Stimulated activated naive CD8-positive, alpha-beta T cell treated with anti-CD3 and anti-CD28 coated beads, Interleukin-15, amount 100 ng/mL, for 72 hours (primary cell): ENCODE measurements at regions not wholly inside any gene's neighbourhood (a gene's known extent, or its start where the extent isn't known, plus 50 kb on each side); places are given as distances from the start of the nearest gene placed in this dataset.

Experiments
- ATAC-seq: fragments of 150-1000 bp; cut with Tn5 transposase; 2 replicates; pipeline ENCODE4 v1.10.0; 2021; ENCODE audit warnings: mild to moderate bottlenecking, moderate library complexity
- DNase-seq, 2 donors: peaks; one replicate each; pipeline ENCODE4 v3.0.0; 2021 to 2022
- H3K27ac Mint-ChIP-seq, 2 donors: one replicate each; pipeline ENCODE4 v1.8.0; 2022; ENCODE audit warnings: mild to moderate bottlenecking in 2 of 2, mixed read lengths in 2 of 2, moderate library complexity in 2 of 2
- H3K27me3 Mint-ChIP-seq: one replicate; pipeline ENCODE4 v1.8.0; 2022; ENCODE audit warnings: mixed read lengths
- H3K4me1 Mint-ChIP-seq: one replicate; pipeline ENCODE4 v1.8.0; 2022; ENCODE audit warnings: mild to moderate bottlenecking, mixed read lengths
- H3K4me3 Mint-ChIP-seq, 2 donors: one replicate each; pipeline ENCODE4 v1.8.0; 2022; ENCODE audit warnings: mild to moderate bottlenecking in 2 of 2, mixed read lengths in 2 of 2, moderate library complexity in 1 of 2
- H3K9me3 Mint-ChIP-seq, 2 donors: one replicate each; pipeline ENCODE4 v1.8.0; 2022; ENCODE audit warnings: mixed read lengths in 2 of 2

- peaks cover 11 to 15% of the 10 kb centered on the region in 2 donors for H3K9me3 Mint-ChIP-seq
- no peak overlapping the region for H3K4me3 Mint-ChIP-seq
- ATAC-seq (no peak), DNase-seq (no peak)
- H3K27me3 Mint-ChIP-seq, result no peaks in the 10 kb centered on the region
- no peaks in the 10 kb centered on the region for H3K4me1 Mint-ChIP-seq
- H3K27ac Mint-ChIP-seq, result no peak overlapping the region
Observed at GRCh38 chr5:167320019-167320418, 971.4 kb upstream of the WWC1 start.

- ATAC-seq (no peak), DNase-seq (no peak)
- peaks cover 17% of the 10 kb centered on the region in 2 donors for H3K9me3 Mint-ChIP-seq
- no peaks in the 10 kb centered on the region for H3K4me1 Mint-ChIP-seq
- no peaks in the 10 kb centered on the region for H3K27me3 Mint-ChIP-seq
- no peak overlapping the region for H3K27ac Mint-ChIP-seq
- no peak overlapping the region for H3K4me3 Mint-ChIP-seq
Observed at GRCh38 chr5:167332309-167332708, 959.1 kb upstream of the WWC1 start.

GRCh38 chr5:167336161-167336560 is 955.3 kb upstream of the WWC1 start:
- H3K27ac Mint-ChIP-seq, result no peak overlapping the region
- no peak overlapping the region for H3K4me3 Mint-ChIP-seq
- no peak for DNase-seq
- no peaks in the 10 kb centered on the region for H3K4me1 Mint-ChIP-seq
- ATAC-seq, result no peak
- H3K27me3 Mint-ChIP-seq, result no peaks in the 10 kb centered on the region
- peaks cover 10 to 17% of the 10 kb centered on the region in 2 donors for H3K9me3 Mint-ChIP-seq

GRCh38 chr5:167339205-167339604 is 952.2 kb upstream of the WWC1 start:
- Mint-ChIP-seq H3K9me3 (peaks cover 8 to 17% of the 10 kb centered on the region in 2 donors), H3K27me3 (no peaks in the 10 kb centered on the region), H3K27ac (no peak overlapping the region), H3K4me3 (no peak overlapping the region), H3K4me1 (no peaks in the 10 kb centered on the region)
- DNase-seq, result no peak
- no peak for ATAC-seq

- ATAC-seq, result no peak
- Mint-ChIP-seq H3K27ac (no peak overlapping the region), H3K4me3 (no peak overlapping the region), H3K4me1 (no peaks in the 10 kb centered on the region), H3K9me3 (peaks cover 4 to 7% of the 10 kb centered on the region in 2 donors), H3K27me3 (no peaks in the 10 kb centered on the region)
- no peak for DNase-seq
Observed at GRCh38 chr5:167346461-167346860, 945.0 kb upstream of the WWC1 start.

GRCh38 chr5:167348251-167348926 is 943.1 kb upstream of the WWC1 start:
- Mint-ChIP-seq H3K4me1 (no peaks in the 10 kb centered on the region), H3K9me3 (peaks cover 4 to 7% of the 10 kb centered on the region in 2 donors), H3K4me3 (no peak overlapping the region), H3K27ac (no peak overlapping the region), H3K27me3 (no peaks in the 10 kb centered on the region)
- DNase-seq (no peak), ATAC-seq (no peak)

- no peaks in the 10 kb centered on the region for H3K4me1 Mint-ChIP-seq
- ATAC-seq (no peak), DNase-seq (no peak)
- no peaks in the 10 kb centered on the region for H3K27me3 Mint-ChIP-seq
- H3K27ac Mint-ChIP-seq, result no peak overlapping the region
- H3K4me3 Mint-ChIP-seq, result no peak overlapping the region
- peaks cover 4 to 7% of the 10 kb centered on the region in 2 donors for H3K9me3 Mint-ChIP-seq
Observed at GRCh38 chr5:167348980-167349379, 942.5 kb upstream of the WWC1 start.

- Mint-ChIP-seq H3K27ac (no peak overlapping the region), H3K9me3 (peaks cover 7 to 9% of the 10 kb centered on the region in 2 donors), H3K27me3 (no peaks in the 10 kb centered on the region), H3K4me1 (no peaks in the 10 kb centered on the region), H3K4me3 (no peak overlapping the region)
- ATAC-seq (no peak), DNase-seq (no peak)
Observed at GRCh38 chr5:167351316-167351715, 940.1 kb upstream of the WWC1 start.

- peaks cover 3 to 6% of the 10 kb centered on the region in 2 donors for H3K9me3 Mint-ChIP-seq
- no peak for DNase-seq
- H3K4me3 Mint-ChIP-seq, result no peak overlapping the region
- H3K4me1 Mint-ChIP-seq, result no peaks in the 10 kb centered on the region
- H3K27me3 Mint-ChIP-seq, result no peaks in the 10 kb centered on the region
- no peak overlapping the region for H3K27ac Mint-ChIP-seq
- no peak for ATAC-seq
Observed at GRCh38 chr5:167352801-167353200, 938.6 kb upstream of the WWC1 start.

- ATAC-seq (no peak), DNase-seq (no peak)
- Mint-ChIP-seq H3K4me3 (no peak overlapping the region), H3K27ac (no peak overlapping the region), H3K9me3 (peaks cover 0 to 5% of the 10 kb centered on the region in 2 donors), H3K27me3 (no peaks in the 10 kb centered on the region), H3K4me1 (no peaks in the 10 kb centered on the region)
Observed at GRCh38 chr5:167355346-167355745, 936.1 kb upstream of the WWC1 start.

- H3K4me3 Mint-ChIP-seq, result no peak overlapping the region
Observed at GRCh38 chr5:167356374-167356773, 935.1 kb upstream of the WWC1 start.

GRCh38 chr5:167358868-167359492 is 932.5 kb upstream of the WWC1 start:
- H3K4me1 Mint-ChIP-seq, result no peaks in the 10 kb centered on the region
- no peak for ATAC-seq
- H3K4me3 Mint-ChIP-seq, result no peak overlapping the region
- H3K9me3 Mint-ChIP-seq, result peaks cover 5 to 8% of the 10 kb centered on the region in 2 donors
- H3K27me3 Mint-ChIP-seq, result no peaks in the 10 kb centered on the region
- no peak for DNase-seq
- H3K27ac Mint-ChIP-seq, result no peak overlapping the region

More at GRCh38 chr5:167356374-167356773, 935.1 kb upstream of the WWC1 start:
- ATAC-seq (no peak), DNase-seq (no peak)
- H3K4me1 Mint-ChIP-seq, result no peaks in the 10 kb centered on the region
- H3K27me3 Mint-ChIP-seq, result no peaks in the 10 kb centered on the region
- H3K27ac Mint-ChIP-seq, result no peak overlapping the region
- peaks cover 0 to 5% of the 10 kb centered on the region in 2 donors for H3K9me3 Mint-ChIP-seq

GRCh38 chr5:167361795-167362194 is 929.6 kb upstream of the WWC1 start:
- H3K4me3 Mint-ChIP-seq, result no peak overlapping the region
- no peak overlapping the region for H3K27ac Mint-ChIP-seq
- ATAC-seq, result no peak
- H3K4me1 Mint-ChIP-seq, result no peaks in the 10 kb centered on the region
- peaks cover 9 to 17% of the 10 kb centered on the region in 2 donors for H3K9me3 Mint-ChIP-seq
- DNase-seq, result no peak
- H3K27me3 Mint-ChIP-seq, result no peaks in the 10 kb centered on the region

GRCh38 chr5:167363065-167363464 is 928.4 kb upstream of the WWC1 start:
- no peaks in the 10 kb centered on the region for H3K27me3 Mint-ChIP-seq
- ATAC-seq (no peak), DNase-seq (no peak)
- H3K4me1 Mint-ChIP-seq, result no peaks in the 10 kb centered on the region
- no peak overlapping the region for H3K4me3 Mint-ChIP-seq
- no peak overlapping the region for H3K27ac Mint-ChIP-seq
- peaks cover 9 to 17% of the 10 kb centered on the region in 2 donors for H3K9me3 Mint-ChIP-seq

GRCh38 chr5:167375125-167375524 is 916.3 kb upstream of the WWC1 start:
- no peak overlapping the region for H3K4me3 Mint-ChIP-seq
- no peaks in the 10 kb centered on the region for H3K9me3 Mint-ChIP-seq
- H3K4me1 Mint-ChIP-seq, result no peaks in the 10 kb centered on the region
- no peaks in the 10 kb centered on the region for H3K27me3 Mint-ChIP-seq
- no peak for DNase-seq
- no peak overlapping the region for H3K27ac Mint-ChIP-seq
- ATAC-seq, result no peak

- DNase-seq (no peak), ATAC-seq (no peak)
- no peaks in the 10 kb centered on the region for H3K4me1 Mint-ChIP-seq
- peaks cover 0 to 9% of the 10 kb centered on the region in 2 donors for H3K9me3 Mint-ChIP-seq
- no peak overlapping the region for H3K27ac Mint-ChIP-seq
- H3K27me3 Mint-ChIP-seq, result no peaks in the 10 kb centered on the region
- H3K4me3 Mint-ChIP-seq, result no peak overlapping the region
Observed at GRCh38 chr5:167378894-167379723, 912.3 kb upstream of the WWC1 start.
